ENCODE measurements at regions not wholly inside any gene's neighbourhood (a gene's known extent, or its start where the extent isn't known, plus 50 kb on each side); places are given as distances from the start of the nearest gene placed in this dataset.
"Not testable (repeated sequence)": the region's sequence is repeated elsewhere in the genome, so short reads cannot be mapped to it uniquely, and the experiment has no call there.

GRCh38 chr2:87521489-87521888, 226.4 kb upstream of the PLGLB2 start:
- not testable (repeated sequence) for TF ChIP-seq EZH2 (IDR thresholded peaks at IDR 0.05; ENCODE audit: low read length)
- TF ChIP-seq, protein P1, sequence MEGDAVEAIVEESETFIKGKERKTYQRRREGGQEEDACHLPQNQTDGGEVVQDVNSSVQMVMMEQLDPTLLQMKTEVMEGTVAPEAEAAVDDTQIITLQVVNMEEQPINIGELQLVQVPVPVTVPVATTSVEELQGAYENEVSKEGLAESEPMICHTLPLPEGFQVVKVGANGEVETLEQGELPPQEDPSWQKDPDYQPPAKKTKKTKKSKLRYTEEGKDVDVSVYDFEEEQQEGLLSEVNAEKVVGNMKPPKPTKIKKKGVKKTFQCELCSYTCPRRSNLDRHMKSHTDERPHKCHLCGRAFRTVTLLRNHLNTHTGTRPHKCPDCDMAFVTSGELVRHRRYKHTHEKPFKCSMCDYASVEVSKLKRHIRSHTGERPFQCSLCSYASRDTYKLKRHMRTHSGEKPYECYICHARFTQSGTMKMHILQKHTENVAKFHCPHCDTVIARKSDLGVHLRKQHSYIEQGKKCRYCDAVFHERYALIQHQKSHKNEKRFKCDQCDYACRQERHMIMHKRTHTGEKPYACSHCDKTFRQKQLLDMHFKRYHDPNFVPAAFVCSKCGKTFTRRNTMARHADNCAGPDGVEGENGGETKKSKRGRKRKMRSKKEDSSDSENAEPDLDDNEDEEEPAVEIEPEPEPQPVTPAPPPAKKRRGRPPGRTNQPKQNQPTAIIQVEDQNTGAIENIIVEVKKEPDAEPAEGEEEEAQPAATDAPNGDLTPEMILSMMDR (optimal IDR thresholded peaks at IDR 0.05 in 1 of 3, IDR thresholded peaks at IDR 0.05 in 1 of 3, conservative IDR thresholded peaks at IDR 0.05 in 1 of 3; ENCODE audit: extremely low read depth in 1 of 3, insufficient read depth in 2 of 3, low read length in 3 of 3) = not testable (repeated sequence)
